ENCODE measurements at regions not wholly inside any gene's neighbourhood (a gene's known extent, or its start where the extent isn't known, plus 50 kb on each side); places are given as distances from the start of the nearest gene placed in this dataset.
"Not testable (repeated sequence)": the region's sequence is repeated elsewhere in the genome, so short reads cannot be mapped to it uniquely, and the experiment has no call there.

GRCh38 chr22:48501231-48501750 is 1326.4 kb downstream of the BRD1 start:
- no peak for DNase-seq
- Histone ChIP-seq H3K4me1 (no peaks in the 10 kb centered on the region), H3K36me3 (no peaks in the 10 kb centered on the region), H3K4me3 (no peak overlapping the region), H3K9me3 (no peaks in the 10 kb centered on the region), H3K27ac (no peak overlapping the region), H3K27me3 (peaks cover 0 to 61% (median 0%) of the 10 kb centered on the region in 4 donors)
- TF ChIP-seq CTCF (IDR thresholded peaks at IDR 0.05) (no peak), POLR2A (IDR thresholded peaks at IDR 0.05) (no peak)
- 83 to 100% methylated on average over 2 to 3 of the region's 21 CpGs for WGBS, 2 donors
- intact Hi-C loops (cut with DNase I): no loop called here

- intact Hi-C loops (cut with DNase I): no loop called here
- Histone ChIP-seq H3K4me1 (no peaks in the 10 kb centered on the region), H3K4me3 (no peak overlapping the region), H3K27ac (no peak overlapping the region), H3K27me3 (peaks cover 0 to 67% (median 0%) of the 10 kb centered on the region in 4 donors), H3K36me3 (no peaks in the 10 kb centered on the region), H3K9me3 (no peaks in the 10 kb centered on the region)
- TF ChIP-seq POLR2A (IDR thresholded peaks at IDR 0.05) (no peak), CTCF (IDR thresholded peaks at IDR 0.05) (no peak)
- 86% methylated on average over 4 to 9 of the region's 31 CpGs for WGBS, 2 donors
- DNase-seq: no peak
These were observed 1327.0 kb downstream of the BRD1 start for GRCh38 chr22:48500471-48501230.

GRCh38 chr22:48499456-48500425 is 1327.9 kb downstream of the BRD1 start:
- 65 to 75% methylated on average over 19 to 22 of the region's 26 CpGs for WGBS, 2 donors
- TF ChIP-seq POLR2A (IDR thresholded peaks at IDR 0.05) (no peak), CTCF (IDR thresholded peaks at IDR 0.05) (no peak)
- H3K4me3 ChIP-seq: no peak overlapping the region
- intact Hi-C loops (cut with DNase I): no loop called here
- peaks cover 0 to 74% (median 0%) of the 10 kb centered on the region in 4 donors for H3K27me3 ChIP-seq
- H3K4me1 ChIP-seq: no peaks in the 10 kb centered on the region
- no peak for DNase-seq
- no peak overlapping the region for H3K27ac ChIP-seq
- no peaks in the 10 kb centered on the region for H3K9me3 ChIP-seq
- H3K36me3 ChIP-seq: no peaks in the 10 kb centered on the region

- no peaks in the 10 kb centered on the region for H3K36me3 ChIP-seq
- H3K9me3 ChIP-seq: no peaks in the 10 kb centered on the region
- TF ChIP-seq CTCF (IDR thresholded peaks at IDR 0.05) (no peak), POLR2A (IDR thresholded peaks at IDR 0.05) (no peak)
- no peaks in the 10 kb centered on the region for H3K4me1 ChIP-seq
- intact Hi-C loops (cut with DNase I): no loop called here
- H3K27ac ChIP-seq: no peak overlapping the region
- DNase-seq: no peak
- no peak overlapping the region for H3K4me3 ChIP-seq
- 44 to 65% methylated on average over 13 to 25 of the region's 26 CpGs for WGBS, 2 donors
- peaks cover 0 to 78% (median 0%) of the 10 kb centered on the region in 4 donors for H3K27me3 ChIP-seq
These were observed 1328.9 kb downstream of the BRD1 start for GRCh38 chr22:48498526-48499331.

DNA sequence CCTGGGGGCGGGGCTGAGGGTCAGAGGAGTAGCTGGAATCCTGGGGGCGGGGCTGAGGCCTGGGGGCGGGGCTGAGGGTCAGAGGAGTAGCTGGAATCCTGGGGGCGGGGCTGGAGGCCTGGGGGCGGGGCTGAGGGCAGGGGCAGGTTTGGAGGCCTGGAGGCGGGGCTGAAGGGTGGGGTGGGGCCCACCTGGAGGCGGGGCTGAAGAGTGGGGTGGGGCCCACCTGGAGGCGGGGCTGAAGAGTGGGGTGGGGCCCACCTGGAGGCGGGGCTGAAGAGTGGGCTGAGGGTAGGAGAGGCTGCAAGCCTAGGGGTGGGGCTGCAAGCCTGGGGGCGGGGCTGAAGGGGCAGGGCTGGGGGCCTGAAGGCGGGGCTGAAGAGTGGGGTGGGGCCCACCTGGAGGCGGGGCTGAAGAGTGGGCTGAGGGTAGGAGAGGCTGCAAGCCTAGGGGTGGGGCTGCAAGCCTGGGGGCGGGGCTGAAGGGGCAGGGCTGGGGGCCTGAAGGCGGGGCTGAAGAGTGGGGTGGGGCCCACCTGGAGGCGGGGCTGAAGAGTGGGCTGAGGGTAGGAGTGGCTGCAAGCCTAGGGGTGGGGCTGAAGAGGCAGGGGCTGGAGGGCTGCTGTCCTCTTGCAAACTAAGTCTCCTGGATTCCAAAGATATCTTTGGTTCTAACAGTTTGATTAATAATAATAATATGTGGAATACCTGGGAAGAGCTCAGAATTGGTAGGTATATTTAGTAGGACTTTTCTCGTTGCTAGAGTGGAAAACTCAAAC is 1329.7 kb downstream of the BRD1 start:
- H3K36me3 ChIP-seq; H3K4me1 ChIP-seq; DNase-seq; H3K9me3 ChIP-seq; H3K4me3 ChIP-seq; H3K27ac ChIP-seq; intact Hi-C loops (cut with DNase I): not testable (repeated sequence)
- H3K27me3 ChIP-seq: peaks cover 0 to 79% (median 0%) of the 10 kb centered on the region in 4 donors
- 29 to 60% methylated on average over 1 of the region's 16 CpGs for WGBS, 2 donors

Data from esophagus squamous epithelium (tissue), 5 donors.